Fibroblast of skin of right biceps (primary cell): ENCODE measurements at regions not wholly inside any gene's neighbourhood (a gene's known extent, or its start where the extent isn't known, plus 50 kb on each side); places are given as distances from the start of the nearest gene placed in this dataset.
A peak's percentile ranks its signal among the peaks of the same experiment; 100 is the strongest.

Experiments
- DNase-seq: peaks from one replicate; pipeline ENCODE4 v3.0.0-alpha.2; 2013

- no peak for DNase-seq
Measured at GRCh38 chr2:106941372-106941993, 55.5 kb upstream of the ST6GAL2 start.

- DNase-seq, result peak; percentile 61
Measured at GRCh38 chr2:106943468-106944200, 57.7 kb upstream of the ST6GAL2 start.

DNA sequence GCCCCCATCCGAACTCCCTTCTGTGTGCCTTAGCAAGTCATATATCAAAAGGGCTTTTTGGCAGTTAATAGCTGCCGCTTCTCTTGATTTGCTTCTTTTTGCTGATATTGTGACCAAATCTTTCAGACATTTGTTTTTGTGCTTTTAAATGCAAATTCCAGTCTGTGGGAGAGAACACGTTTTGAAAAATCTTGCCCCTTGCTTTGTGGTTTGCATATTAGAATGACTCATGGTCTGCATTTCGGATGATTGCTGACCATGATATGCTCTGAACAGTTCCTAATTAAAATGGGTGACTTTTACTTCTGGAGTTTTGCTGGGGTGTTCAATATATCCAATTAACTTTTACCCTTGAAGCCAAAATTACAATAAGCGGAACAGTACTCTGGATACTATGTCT is 58.2 kb upstream of the ST6GAL2 start:
- peak; percentile 89 for DNase-seq

- DNase-seq, result peak; percentile 20
Measured at GRCh38 chr2:106948540-106948939, 62.6 kb upstream of the ST6GAL2 start.

DNA sequence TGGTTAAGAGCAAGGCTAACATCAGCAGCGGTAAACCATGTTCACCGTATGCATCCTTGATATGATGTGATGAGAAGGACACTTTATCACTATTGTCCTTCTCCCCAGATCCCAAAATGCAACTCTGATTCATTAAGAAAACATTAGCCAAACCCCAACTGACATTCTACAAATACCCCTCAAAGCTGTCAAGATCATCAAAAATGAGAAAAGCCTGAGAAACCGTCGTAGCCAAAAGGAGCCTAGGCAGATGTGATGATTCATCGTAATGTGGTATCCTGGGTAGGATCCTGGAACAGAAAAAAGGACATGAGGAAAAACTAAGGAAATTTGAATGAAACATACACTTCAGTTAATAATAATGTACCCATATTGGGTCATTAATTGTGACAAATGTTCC is 67.3 kb upstream of the ST6GAL2 start:
- DNase-seq, result peak; percentile 86

- peak; percentile 21 for DNase-seq
Measured at GRCh38 chr2:106953779-106954178, 67.8 kb upstream of the ST6GAL2 start.

GRCh38 chr2:106954304-106954703 is 68.3 kb upstream of the ST6GAL2 start:
- no peak for DNase-seq

- peak; percentile 62 for DNase-seq
Measured at GRCh38 chr2:106956416-106956815, 70.4 kb upstream of the ST6GAL2 start.

DNA sequence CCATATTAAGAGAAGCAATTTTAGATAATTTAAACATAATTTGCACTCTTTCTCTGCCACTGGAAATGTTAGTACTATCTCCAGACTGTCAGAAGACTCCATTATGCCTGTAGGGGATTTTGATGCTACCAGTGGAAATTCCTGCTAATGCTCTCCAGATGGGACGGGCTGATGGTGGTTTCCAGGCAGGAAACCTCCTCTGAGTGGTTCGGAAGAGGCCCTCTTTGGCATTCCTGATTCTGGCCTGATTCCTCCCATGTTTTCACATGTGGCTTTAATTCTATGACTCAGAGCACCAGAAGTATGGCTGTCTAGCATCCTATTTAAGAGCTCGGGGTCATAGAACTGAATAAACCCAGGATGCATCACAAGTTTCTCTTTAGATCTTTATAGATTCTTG is 70.9 kb upstream of the ST6GAL2 start:
- DNase-seq, result peak; percentile 99

- peak; percentile 85 for DNase-seq
Measured at GRCh38 chr2:106959975-106960682, 74.2 kb upstream of the ST6GAL2 start.

DNA sequence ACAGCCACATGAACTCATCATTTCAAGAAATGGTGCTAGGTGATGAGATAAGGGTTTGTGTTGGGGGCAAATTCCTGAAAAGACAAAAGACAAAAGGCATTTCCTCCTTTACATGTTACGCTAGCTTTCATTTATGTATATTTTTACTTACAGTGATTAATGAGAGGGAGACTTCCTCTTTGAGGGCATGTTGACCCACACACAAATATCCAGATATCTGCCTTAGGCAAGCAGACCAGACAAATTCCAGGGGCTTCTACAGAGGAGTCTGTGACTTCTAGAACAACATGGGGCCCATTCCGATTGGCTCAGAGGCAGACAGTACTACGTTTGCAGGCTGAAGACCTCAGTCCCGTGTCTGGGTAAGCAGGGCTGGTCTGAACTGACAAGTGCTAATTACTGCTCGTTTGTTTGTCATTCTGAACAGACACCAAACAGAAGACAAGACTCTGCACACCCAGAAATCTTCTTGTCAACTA is 74.8 kb upstream of the ST6GAL2 start:
- DNase-seq, result peak; percentile 69

DNA sequence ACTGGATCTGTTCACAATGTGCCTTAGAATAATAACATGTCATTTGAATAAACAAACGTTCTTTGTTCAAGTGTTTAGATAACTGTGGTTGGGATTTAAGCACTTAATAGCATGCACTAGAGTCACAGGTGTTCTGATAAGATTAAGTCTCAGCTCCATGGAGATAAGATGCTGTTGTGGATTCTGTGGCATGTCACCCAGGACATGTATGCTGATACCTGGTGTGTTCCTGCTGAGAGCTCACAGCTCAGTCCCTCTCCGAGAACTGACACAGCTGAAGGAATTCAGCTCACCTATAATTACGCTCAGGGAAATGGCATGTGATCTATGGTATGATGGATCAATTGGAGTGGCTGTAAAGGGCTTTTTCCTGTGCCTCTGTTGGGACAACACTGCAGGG is 75.4 kb upstream of the ST6GAL2 start:
- DNase-seq, result no peak

DNA sequence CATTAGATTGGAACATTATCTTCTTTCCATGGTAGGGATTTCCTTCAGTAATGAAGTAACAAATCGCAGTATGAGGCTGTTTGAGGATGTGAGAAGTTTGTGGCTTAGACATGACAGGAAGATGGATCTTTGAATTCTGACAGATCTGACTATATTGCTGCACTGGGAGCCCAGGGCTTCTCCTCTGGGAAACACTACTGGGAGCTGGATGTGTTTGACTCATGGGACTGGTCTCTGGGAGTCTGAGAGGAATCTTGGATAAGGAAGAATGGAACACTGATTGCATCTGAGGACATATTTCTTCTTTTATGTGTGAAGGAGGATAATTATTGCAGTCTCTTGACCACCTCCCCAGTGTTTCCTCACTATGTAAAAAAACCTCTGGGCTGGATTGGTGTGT is 77.2 kb upstream of the ST6GAL2 start:
- DNase-seq, result peak; percentile 91

DNA sequence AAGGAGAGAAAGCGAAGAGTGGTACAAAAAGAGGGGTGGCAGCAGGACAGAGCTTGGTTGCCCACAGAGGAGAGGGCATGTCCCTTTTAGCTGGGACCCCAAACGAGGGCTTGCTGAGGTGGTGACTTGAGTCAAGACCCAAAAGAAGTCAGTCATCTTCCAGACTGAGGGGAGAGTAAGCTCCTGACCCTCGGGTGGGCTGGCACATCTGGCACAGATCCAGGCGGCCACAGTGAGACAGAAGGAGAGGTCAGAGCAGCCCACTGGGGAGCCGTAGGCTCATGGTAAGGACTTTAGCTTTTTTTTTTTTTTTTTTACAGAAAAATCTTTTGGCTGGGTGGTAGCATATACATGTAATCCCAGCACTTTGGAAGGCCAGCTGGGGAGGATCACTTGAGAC is 77.9 kb upstream of the ST6GAL2 start:
- DNase-seq, result no peak

GRCh38 chr2:106965611-106966010 is 79.6 kb upstream of the ST6GAL2 start:
- DNase-seq, result peak; percentile 59

DNA sequence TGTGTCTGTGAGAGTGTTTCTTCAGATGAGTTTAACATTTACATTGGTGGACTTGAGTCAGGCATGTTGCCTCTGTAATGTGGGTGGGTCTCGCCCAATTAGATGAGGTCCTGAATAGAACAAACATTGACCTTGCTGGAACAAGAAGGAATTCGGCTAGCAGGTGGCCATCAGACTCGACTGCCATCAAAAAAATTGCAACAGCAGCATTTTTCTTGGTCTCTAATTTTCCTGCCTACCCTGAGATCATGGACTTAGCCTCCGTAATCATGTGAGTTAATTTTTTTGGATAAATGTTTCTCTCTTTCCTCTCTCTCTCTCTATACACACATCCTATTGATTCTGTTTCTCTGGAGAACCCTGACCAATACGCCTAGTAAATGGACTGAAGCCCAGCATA is 83.8 kb upstream of the ST6GAL2 start:
- no peak for DNase-seq

DNA sequence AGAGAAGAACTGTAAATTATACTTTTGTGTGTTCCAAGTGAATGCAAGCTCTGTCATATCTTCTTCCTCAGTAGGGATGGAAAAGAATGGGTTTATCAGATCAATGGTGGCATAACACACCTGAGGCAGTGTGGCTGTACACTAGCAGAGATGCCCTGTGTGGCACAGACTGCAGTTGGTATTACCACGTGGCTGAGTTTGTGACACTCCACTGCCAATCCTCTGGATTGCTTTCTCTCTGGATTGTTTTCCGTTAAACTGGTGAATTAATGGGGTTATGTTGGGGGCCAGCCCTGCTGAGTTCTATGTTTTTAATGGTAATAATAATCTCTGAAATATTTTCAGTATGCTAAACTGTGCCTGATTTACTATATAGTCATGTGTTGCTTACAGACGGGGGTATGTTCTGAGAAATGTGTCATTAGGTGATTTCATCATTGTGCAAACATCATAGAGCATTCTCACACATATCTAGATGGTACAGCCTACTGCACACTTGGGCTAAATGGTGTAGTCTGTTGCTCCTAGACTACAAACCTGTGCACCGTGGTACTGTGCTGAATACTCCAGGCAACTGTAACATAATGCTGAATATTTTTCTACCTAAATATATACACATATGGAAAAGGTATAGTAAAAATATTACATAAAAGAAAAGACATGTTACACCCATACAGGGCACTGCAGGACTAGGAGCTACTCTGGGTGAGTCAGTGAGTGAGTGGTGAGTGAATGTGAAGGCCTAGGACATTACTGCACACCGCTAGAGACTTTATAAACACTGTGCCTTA is 84.7 kb upstream of the ST6GAL2 start:
- peak; percentile 84 for DNase-seq

DNA sequence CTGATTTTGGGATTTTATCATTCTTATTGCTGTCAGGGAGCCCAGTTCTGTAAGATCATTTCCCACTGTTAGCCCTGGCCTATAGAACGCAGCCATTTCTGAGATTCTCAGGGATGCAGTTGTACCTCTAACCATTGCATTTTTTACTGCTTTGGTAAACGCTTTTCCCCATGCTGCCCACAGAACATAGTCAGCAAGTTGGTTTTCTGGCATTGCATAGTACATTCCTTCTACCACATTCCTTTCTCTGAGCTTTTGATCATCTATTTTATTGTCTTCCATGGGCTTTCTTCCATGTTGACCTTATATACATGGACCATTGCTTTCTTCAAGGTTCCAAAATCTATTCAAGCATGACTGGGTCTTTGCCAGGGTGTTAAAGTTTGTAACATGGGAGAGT is 86.8 kb upstream of the ST6GAL2 start:
- DNase-seq, result peak; percentile 68

DNA sequence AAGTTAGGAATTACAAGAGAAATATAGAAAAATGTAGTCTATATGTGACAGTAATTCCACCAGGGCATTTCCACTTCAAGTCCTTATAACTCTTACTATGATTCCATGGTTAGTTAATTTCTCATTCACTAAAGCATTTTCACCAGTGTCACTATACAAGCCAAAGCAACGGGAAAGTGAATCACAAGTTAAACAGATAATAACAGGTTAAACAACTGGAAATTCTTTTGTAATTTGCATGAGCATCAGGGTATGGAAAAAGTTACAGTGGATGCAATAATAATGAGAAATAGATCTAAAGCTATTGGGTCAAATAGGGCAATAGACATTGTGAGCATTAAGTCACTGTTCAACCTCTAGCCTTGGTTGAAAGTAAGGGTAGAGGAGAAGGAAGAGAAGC is 88.9 kb upstream of the ST6GAL2 start:
- DNase-seq, result no peak

DNA sequence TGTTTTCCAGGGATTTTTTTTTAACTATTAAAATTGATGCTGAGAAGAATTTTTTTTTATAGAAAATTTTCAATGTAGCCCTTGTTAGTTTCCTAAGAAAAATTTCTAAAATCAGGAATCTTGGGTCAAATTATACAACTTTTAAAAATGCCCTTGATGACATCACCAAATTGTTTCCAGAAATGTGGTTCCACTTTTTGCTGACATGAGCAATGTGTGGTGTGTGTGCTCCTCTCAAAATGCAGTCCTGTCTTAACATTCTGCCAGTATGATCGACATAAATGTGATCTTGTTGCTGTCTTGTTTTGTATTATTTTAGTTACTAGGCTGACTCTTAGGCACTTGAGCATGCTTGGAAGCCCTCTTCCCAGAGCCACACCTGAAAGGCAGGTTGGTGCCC is 89.7 kb upstream of the ST6GAL2 start:
- DNase-seq, result peak; percentile 55

GRCh38 chr2:106976548-106976947 is 90.6 kb upstream of the ST6GAL2 start:
- DNase-seq, result no peak

DNA sequence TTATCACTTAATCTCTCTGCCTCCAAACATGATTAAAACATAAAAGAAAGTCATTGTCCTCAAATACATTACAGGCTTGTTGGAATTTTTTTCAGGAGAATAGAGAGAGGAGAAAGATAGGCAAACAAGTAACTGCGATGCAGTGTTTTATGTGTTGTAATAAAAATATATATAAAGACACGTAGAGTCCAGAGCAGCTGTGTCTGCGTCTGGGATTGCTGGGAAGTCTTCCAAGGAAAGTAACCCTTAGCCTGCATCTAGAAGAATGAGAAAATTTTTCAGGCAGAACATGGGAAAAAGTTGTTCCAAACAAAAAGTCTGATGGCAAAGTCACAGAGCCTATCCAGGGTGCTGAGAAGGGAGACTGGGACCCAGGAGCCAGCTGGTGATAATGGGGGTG is 91.8 kb upstream of the ST6GAL2 start:
- peak; percentile 64 for DNase-seq

GRCh38 chr2:106978647-106979046 is 92.7 kb upstream of the ST6GAL2 start:
- no peak for DNase-seq
